Right atrium auricular region (tissue), 2 donors: ENCODE measurements at regions not wholly inside any gene's neighbourhood (a gene's known extent, or its start where the extent isn't known, plus 50 kb on each side); places are given as distances from the start of the nearest gene placed in this dataset.

ENCODE experiments used
- DNase-seq: peaks from one replicate; pipeline ENCODE4 v3.0.0-alpha.2; 2019; ENCODE audit warnings: low spot score
- H3K27ac ChIP-seq, 2 donors: fragments of 200-600 bp; sonication (generic); 1 replicate in 1 of 2; 2 replicates in 1 of 2; pipeline ENCODE4 v1.5.1; 2016 to 2019
- H3K27me3 ChIP-seq, 2 donors: fragments of 200-600 bp; sonication (generic); one replicate each; pipeline versions ENCODE4 v1.5.1 to v1.6.0; 2017 to 2019
- H3K36me3 ChIP-seq: fragments of 200-600 bp; sonication (generic); one replicate; pipeline ENCODE4 v1.5.1; 2016
- H3K4me1 ChIP-seq, 2 donors: fragments of 200-600 bp; sonication (generic); one replicate each; pipeline versions ENCODE4 v1.5.1 to v1.6.0; 2017 to 2019
- H3K4me3 ChIP-seq, 2 donors: fragments of 200-600 bp; sonication (generic); 1 replicate in 1 of 2; 2 replicates in 1 of 2; pipeline ENCODE4 v1.5.1; 2017 to 2019; ENCODE audit warnings: mild to moderate bottlenecking in 1 of 2, moderate library complexity in 1 of 2
- H3K9me3 ChIP-seq, 2 donors: fragments of 200-600 bp; sonication (generic); one replicate each; pipeline ENCODE4 v1.5.1; 2019
- CTCF ChIP-seq, 2 donors: fragments of 200-600 bp; sonication (generic); IDR thresholded peaks; one replicate each; pipeline ENCODE4 v1.5.1; 2019; ENCODE audit warnings: antibody characterized with exemption in 2 of 2

DNA sequence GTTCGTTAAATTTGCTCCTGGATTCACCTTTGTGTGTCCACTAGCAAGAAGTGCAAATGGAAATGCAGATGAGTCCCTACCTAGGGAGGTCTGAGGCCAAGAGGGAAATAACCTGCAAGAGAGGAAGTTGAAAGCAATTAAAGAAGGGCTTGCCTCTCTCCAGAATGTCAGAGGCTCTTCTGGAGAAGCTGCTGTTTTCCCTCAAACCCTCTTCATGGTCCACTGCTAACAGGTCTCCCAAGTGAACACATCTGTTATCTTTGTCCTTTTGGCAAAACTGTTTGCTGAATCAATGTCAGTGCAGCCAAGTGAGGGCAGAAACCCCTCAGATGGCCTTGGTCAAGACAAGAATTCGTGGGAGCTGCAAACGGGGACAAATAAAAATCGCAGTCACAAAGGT is 177.3 kb upstream of the PLXNA2 start:
- H3K27me3 ChIP-seq, result no peaks in the 10 kb centered on the region
- no peak overlapping the region for H3K4me3 ChIP-seq
- no peak for DNase-seq
- no peaks in the 10 kb centered on the region for H3K4me1 ChIP-seq
- H3K27ac ChIP-seq, result no peak overlapping the region
- no peaks in the 10 kb centered on the region for H3K36me3 ChIP-seq
- TF ChIP-seq CTCF (IDR thresholded peaks at IDR 0.05), result no peak
- peaks cover 0 to 7% of the 10 kb centered on the region in 2 donors for H3K9me3 ChIP-seq

DNA sequence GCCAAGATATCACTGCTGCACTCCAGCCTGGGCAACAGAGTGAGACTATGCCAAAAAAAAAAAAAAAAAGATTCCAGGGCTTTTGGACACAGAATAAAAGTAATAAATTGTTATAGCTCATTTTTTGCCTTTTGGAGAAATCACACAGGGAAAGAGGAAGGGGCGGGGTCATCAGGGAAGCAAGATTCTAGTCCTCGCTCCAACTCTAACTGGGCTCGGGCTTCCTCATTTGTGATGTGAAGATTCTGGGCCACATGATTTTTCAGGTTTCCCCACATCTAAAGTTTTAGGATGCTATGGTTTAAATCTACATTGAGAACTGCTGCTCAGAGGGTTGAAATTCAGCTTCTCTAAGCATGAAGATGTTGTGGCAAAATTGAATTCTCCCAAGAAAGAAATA is 179.3 kb upstream of the PLXNA2 start:
- Histone ChIP-seq H3K27ac (no peak overlapping the region), H3K27me3 (no peaks in the 10 kb centered on the region), H3K9me3 (peaks cover 0 to 7% of the 10 kb centered on the region in 2 donors), H3K36me3 (no peaks in the 10 kb centered on the region), H3K4me1 (no peaks in the 10 kb centered on the region), H3K4me3 (no peak overlapping the region)
- TF ChIP-seq CTCF (IDR thresholded peaks at IDR 0.05), result no peak
- no peak for DNase-seq

GRCh38 chr1:208425096-208425495 is 180.9 kb upstream of the PLXNA2 start:
- Histone ChIP-seq H3K9me3 (peaks cover 0 to 7% of the 10 kb centered on the region in 2 donors), H3K36me3 (no peaks in the 10 kb centered on the region), H3K4me3 (no peak overlapping the region), H3K27me3 (no peaks in the 10 kb centered on the region), H3K27ac (no peak overlapping the region), H3K4me1 (no peaks in the 10 kb centered on the region)
- no peak for DNase-seq
- no peak for TF ChIP-seq CTCF (IDR thresholded peaks at IDR 0.05)

GRCh38 chr1:208430220-208430619 is 186.0 kb upstream of the PLXNA2 start:
- H3K9me3 ChIP-seq, result no peaks in the 10 kb centered on the region
- H3K4me3 ChIP-seq, result no peak overlapping the region
- H3K27ac ChIP-seq, result no peak overlapping the region
- peaks cover 0 to 4% of the 10 kb centered on the region in 2 donors for H3K4me1 ChIP-seq
- no peaks in the 10 kb centered on the region for H3K27me3 ChIP-seq
- no peaks in the 10 kb centered on the region for H3K36me3 ChIP-seq
- no peak for DNase-seq
- no peak for TF ChIP-seq CTCF (IDR thresholded peaks at IDR 0.05)

GRCh38 chr1:208431721-208432120 is 187.5 kb upstream of the PLXNA2 start:
- Histone ChIP-seq H3K4me3 (no peak overlapping the region), H3K27me3 (no peaks in the 10 kb centered on the region), H3K4me1 (peaks cover 0 to 4% of the 10 kb centered on the region in 2 donors), H3K27ac (no peak overlapping the region), H3K9me3 (no peaks in the 10 kb centered on the region), H3K36me3 (no peaks in the 10 kb centered on the region)
- DNase-seq, result no peak
- no peak for TF ChIP-seq CTCF (IDR thresholded peaks at IDR 0.05)

DNA sequence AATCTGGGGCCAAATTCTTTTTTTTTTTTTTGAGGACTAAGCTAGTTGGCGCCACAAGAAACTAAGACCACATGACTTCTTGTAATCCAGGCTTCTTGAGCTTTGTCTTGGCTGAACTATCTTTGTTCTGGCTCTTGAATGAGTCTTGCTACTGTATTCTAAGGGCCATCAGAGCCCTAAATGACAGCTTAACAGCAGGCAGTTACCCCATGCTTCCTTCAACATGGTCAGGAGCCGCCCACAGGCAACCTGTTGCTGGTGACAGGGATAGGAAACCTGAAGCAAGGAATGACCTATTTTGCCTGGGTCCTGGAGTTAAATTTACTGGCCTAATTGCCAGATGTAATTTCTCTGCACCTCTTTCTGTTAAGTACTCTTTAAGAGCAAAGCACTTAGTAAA is 188.2 kb upstream of the PLXNA2 start:
- no peaks in the 10 kb centered on the region for H3K27me3 ChIP-seq
- DNase-seq, result no peak
- H3K4me3 ChIP-seq, result no peak overlapping the region
- TF ChIP-seq CTCF (IDR thresholded peaks at IDR 0.05), result no peak
- H3K9me3 ChIP-seq, result no peaks in the 10 kb centered on the region
- H3K27ac ChIP-seq, result no peak overlapping the region
- H3K4me1 ChIP-seq, result peaks cover 0 to 4% of the 10 kb centered on the region in 2 donors
- no peaks in the 10 kb centered on the region for H3K36me3 ChIP-seq
